ENCODE measurements at regions not wholly inside any gene's neighbourhood (a gene's known extent, or its start where the extent isn't known, plus 50 kb on each side); places are given as distances from the start of the nearest gene placed in this dataset.

GRCh38 chr4:176504118-176504517 is 184.4 kb downstream of the SPCS3 start:
- FAIRE-seq (no peak), ATAC-seq (no peak), DNase-seq (ENCODE audit: low spot score) (no peak)
- no peaks in the 10 kb centered on the region for H3K27me3 ChIP-seq (ENCODE audit: control insufficient read depth in 1 of 2, insufficient read depth in 2 of 2, low read length in 2 of 2)
- CTCF ChIA-PET (ENCODE audit: low intra/inter-chr PET ratio, low total read pairs), result no interaction called here
- no peaks in the 10 kb centered on the region for H3K36me3 ChIP-seq (replicated peaks in 1 of 2; ENCODE audit: control insufficient read depth in 1 of 2, insufficient read depth in 2 of 2, low read length in 2 of 2)
- intact Hi-C loops (cut with micrococcal nuclease; ENCODE audit: unreplicated experiment) (no loop called here), in situ Hi-C loops (cut with HindIII; ENCODE audit: extremely low pct_ligation_motif_present, low pct_unique_long_range_greater_than_20kb) (no loop called here)
- H3K9me3 ChIP-seq (ENCODE audit: low read length), result no peaks in the 10 kb centered on the region
- H3K4me2 ChIP-seq (ENCODE audit: low read depth, low read length), result no peak overlapping the region
- WGBS (ENCODE audit: low lambda C conversion rate), result 0% methylated on average over 2 of the region's 2 CpGs
- BruUV-seq (replicated peaks), result no TSS peak
- no peak overlapping the region for H2AFZ ChIP-seq (ENCODE audit: low read length)
- H4K20me1 ChIP-seq (ENCODE audit: insufficient read depth, low read length), result no peaks in the 10 kb centered on the region
- TF ChIP-seq ZNF136 (CRISPR knock-in tag; IDR thresholded peaks at IDR 0.05; ENCODE audit: low read depth) (no peak), HNF4A (CRISPR knock-in tag; IDR thresholded peaks at IDR 0.05) (no peak), HHEX (CRISPR knock-in tag; IDR thresholded peaks at IDR 0.05) (no peak)
- H3K4me1 ChIP-seq (ENCODE audit: insufficient read depth, low read length), result no peaks in the 10 kb centered on the region
- POLR2A ChIA-PET, result no interaction called here
- no peak overlapping the region for H3K27ac ChIP-seq (ENCODE audit: extremely low read length, insufficient read depth, low read length)
- H3K4me3 ChIP-seq (replicated peaks in 1 of 3; ENCODE audit: insufficient read depth in 1 of 3, low read depth in 2 of 3, low read length in 3 of 3), result no peak overlapping the region
- H3K79me2 ChIP-seq (ENCODE audit: insufficient read depth, low read length), result no peaks in the 10 kb centered on the region
- no peak overlapping the region for H3K9ac ChIP-seq (ENCODE audit: insufficient read depth, low read depth, low read length)

- Histone ChIP-seq H3K27ac (ENCODE audit: extremely low read length, insufficient read depth, low read length) (no peak overlapping the region), H2AFZ (ENCODE audit: low read length) (no peak overlapping the region), H3K36me3 (replicated peaks in 1 of 2; ENCODE audit: control insufficient read depth in 1 of 2, insufficient read depth in 2 of 2, low read length in 2 of 2) (no peaks in the 10 kb centered on the region), H3K79me2 (ENCODE audit: insufficient read depth, low read length) (no peaks in the 10 kb centered on the region), H3K4me1 (ENCODE audit: insufficient read depth, low read length) (no peaks in the 10 kb centered on the region), H3K9me3 (ENCODE audit: low read length) (no peaks in the 10 kb centered on the region), H3K4me3 (replicated peaks in 1 of 3; ENCODE audit: insufficient read depth in 1 of 3, low read depth in 2 of 3, low read length in 3 of 3) (no peak overlapping the region), H3K27me3 (ENCODE audit: control insufficient read depth in 1 of 2, insufficient read depth in 2 of 2, low read length in 2 of 2) (no peaks in the 10 kb centered on the region), H4K20me1 (ENCODE audit: insufficient read depth, low read length) (no peaks in the 10 kb centered on the region), H3K4me2 (ENCODE audit: low read depth, low read length) (no peak overlapping the region), H3K9ac (ENCODE audit: insufficient read depth, low read depth, low read length) (no peak overlapping the region)
- CTCF ChIA-PET (ENCODE audit: low intra/inter-chr PET ratio, low total read pairs), result no interaction called here
- TF ChIP-seq TMF1 (CRISPR knock-in tag; IDR thresholded peaks at IDR 0.05; ENCODE audit: low read depth), result no peak
- TF ChIP-seq ZMYM4 (CRISPR knock-in tag; IDR thresholded peaks at IDR 0.05), result no peak
- intact Hi-C loops (cut with micrococcal nuclease; ENCODE audit: unreplicated experiment) (no loop called here), in situ Hi-C loops (cut with HindIII; ENCODE audit: extremely low pct_ligation_motif_present, low pct_unique_long_range_greater_than_20kb) (no loop called here)
- POLR2A ChIA-PET, result no interaction called here
- DNase-seq (ENCODE audit: low spot score) (no peak), ATAC-seq (no peak), FAIRE-seq (no peak)
- WGBS (ENCODE audit: low lambda C conversion rate), result 22% methylated on average over 8 of the region's 8 CpGs
- no TSS peak for BruUV-seq (replicated peaks)
Observed at GRCh38 chr4:176507845-176508533, 188.2 kb downstream of the SPCS3 start.
